Karpas-422 (cell line): ENCODE measurements at regions not wholly inside any gene's neighbourhood (a gene's known extent, or its start where the extent isn't known, plus 50 kb on each side); places are given as distances from the start of the nearest gene placed in this dataset.
"Not testable (repeated sequence)": the region's sequence is repeated elsewhere in the genome, so short reads cannot be mapped to it uniquely, and the experiment has no call there.

ENCODE experiments used
- DNase-seq: peaks from one replicate; pipeline ENCODE4 v3.0.0-alpha.2; 2015
- H2AFZ ChIP-seq: fragments of 200-600 bp; sonication (generic); 2 replicates; pipeline ENCODE4 v1.6.1; 2014; ENCODE audit warnings: antibody characterized with exemption, low read length, mixed read lengths
- H3K27ac ChIP-seq: fragments of 200-600 bp; sonication (generic); 2 replicates; pipeline ENCODE4 v1.5.1; 2014; ENCODE audit warnings: mild to moderate bottlenecking, low read length, moderate library complexity
- H3K27me3 ChIP-seq: fragments of 200-600 bp; sonication (generic); 2 replicates; pipeline ENCODE4 v1.6.1; 2014; ENCODE audit warnings: low read length, mixed read lengths
- H3K36me3 ChIP-seq: fragments of 200-600 bp; sonication (generic); 2 replicates; pipeline ENCODE4 v1.6.1; 2014; ENCODE audit warnings: low read length, mixed read lengths; ENCODE audit not compliant: insufficient read depth
- H3K4me1 ChIP-seq: fragments of 200-600 bp; sonication (generic); 2 replicates; pipeline ENCODE4 v1.6.1; 2014; ENCODE audit warnings: mild to moderate bottlenecking, low read length, mixed read lengths
- H3K4me2 ChIP-seq: fragments of 200-600 bp; sonication (generic); 2 replicates; pipeline ENCODE4 v1.6.1; 2014; ENCODE audit warnings: low read length, low read depth, mild to moderate bottlenecking; ENCODE audit not compliant: poor library complexity, severe bottlenecking
- H3K4me3 ChIP-seq: fragments of 200-600 bp; sonication (generic); 2 replicates; pipeline ENCODE4 v1.5.1; 2014; ENCODE audit warnings: mild to moderate bottlenecking, antibody characterized with exemption, low read length, mixed read lengths
- H3K79me2 ChIP-seq: fragments of 200-600 bp; sonication (generic); 2 replicates; pipeline ENCODE4 v1.6.1; 2014; ENCODE audit warnings: mild to moderate bottlenecking, low read length, mixed read lengths
- H3K9ac ChIP-seq: fragments of 200-600 bp; sonication (generic); 2 replicates; pipeline ENCODE4 v1.6.0; 2014; ENCODE audit warnings: low read length
- H3K9me2 ChIP-seq: fragments of 200-600 bp; sonication (generic), shearing (Covaris generic); replicated peaks from 2 replicates; pipeline ENCODE4 v1.6.0; 2014; ENCODE audit warnings: mild to moderate bottlenecking, low read length, moderate library complexity; ENCODE audit not compliant: insufficient read depth
- H3K9me3 ChIP-seq: fragments of 300-700, 200-600 bp; sonication (generic); 2 replicates; pipeline ENCODE4 v1.6.1; 2014; ENCODE audit warnings: low read length, mixed read lengths
- H4K20me1 ChIP-seq: fragments of 200-600 bp; sonication (generic); 2 replicates; pipeline ENCODE4 v1.6.1; 2014; ENCODE audit warnings: mild to moderate bottlenecking, antibody characterized with exemption, low read length, low read depth; ENCODE audit not compliant: insufficient read depth

DNA sequence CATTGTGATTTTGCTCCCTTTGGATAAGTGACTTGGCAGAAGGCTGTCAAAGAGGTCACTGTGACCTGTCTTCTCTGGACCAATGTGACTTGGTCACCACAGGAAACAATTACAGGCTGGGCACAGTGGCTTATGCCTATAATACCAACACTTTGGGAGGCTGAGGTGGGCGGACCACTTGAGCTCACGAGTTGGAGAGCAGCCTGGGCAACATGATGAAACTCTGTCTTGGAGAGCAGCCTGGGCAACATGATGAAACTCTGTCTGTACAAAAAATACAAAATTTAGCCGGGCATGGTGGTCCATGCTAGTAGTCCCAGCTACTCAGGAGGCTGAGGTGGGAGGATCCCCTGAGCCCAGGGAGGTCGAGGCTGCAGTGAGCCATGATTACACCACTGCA is 256.9 kb downstream of the FAM72C start:
- not testable (repeated sequence) for H2AFZ ChIP-seq, H3K9me3 ChIP-seq, H3K27me3 ChIP-seq, H3K9ac ChIP-seq, H3K4me2 ChIP-seq, H3K36me3 ChIP-seq, H4K20me1 ChIP-seq, H3K79me2 ChIP-seq, DNase-seq, H3K4me3 ChIP-seq, H3K27ac ChIP-seq, H3K9me2 ChIP-seq
- H3K4me1 ChIP-seq = peaks cover 29% of the 10 kb centered on the region

DNA sequence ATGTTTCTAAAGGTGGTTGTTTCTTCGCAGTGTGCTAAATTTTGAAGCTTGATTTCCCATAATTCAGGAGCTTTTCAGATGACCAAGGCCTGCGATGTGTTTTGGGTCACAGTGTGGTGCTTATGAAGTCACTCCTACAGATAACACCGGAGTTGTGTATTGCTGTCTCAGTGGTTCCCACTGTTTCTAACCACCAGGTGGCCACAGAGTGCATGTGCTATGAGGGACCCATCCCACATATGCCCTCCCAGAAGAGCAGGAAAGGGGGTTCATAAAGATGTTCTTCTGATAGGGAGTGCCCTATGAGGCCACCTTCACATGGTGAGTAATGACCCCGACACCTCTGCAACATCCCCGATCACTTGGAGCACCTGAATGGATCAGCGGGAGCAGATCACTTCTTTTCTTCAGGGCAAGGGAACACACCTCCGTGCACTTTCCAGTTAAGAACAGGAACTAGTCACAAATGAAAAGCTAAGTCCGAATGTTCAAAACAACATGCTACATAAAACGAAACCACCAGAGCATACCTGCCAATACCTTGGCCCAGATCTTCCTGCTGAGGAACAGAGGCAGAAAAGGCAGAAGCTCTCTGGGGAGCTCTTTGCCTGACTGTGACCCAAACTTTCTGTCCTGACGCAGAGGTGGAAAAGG is 262.1 kb downstream of the FAM72C start:
- H3K9me2 ChIP-seq, H4K20me1 ChIP-seq, H3K79me2 ChIP-seq, H3K27me3 ChIP-seq, H3K36me3 ChIP-seq, H3K9me3 ChIP-seq: not testable (repeated sequence)
- peak overlapping the region; percentile 28; the same call in 1 of the 2 replicates for H3K27ac ChIP-seq
- peak overlapping the region; percentile 74; the same call in 1 of the 2 replicates for H2AFZ ChIP-seq
- peak overlapping the region; percentile 40 for H3K9ac ChIP-seq
- DNase-seq = peak; percentile 83
- peaks cover 24% of the 10 kb centered on the region for H3K4me1 ChIP-seq
- H3K4me2 ChIP-seq = peak overlapping the region; percentile 64
- H3K4me3 ChIP-seq = peak overlapping the region; percentile 43; the same call in 1 of the 2 replicates

DNA sequence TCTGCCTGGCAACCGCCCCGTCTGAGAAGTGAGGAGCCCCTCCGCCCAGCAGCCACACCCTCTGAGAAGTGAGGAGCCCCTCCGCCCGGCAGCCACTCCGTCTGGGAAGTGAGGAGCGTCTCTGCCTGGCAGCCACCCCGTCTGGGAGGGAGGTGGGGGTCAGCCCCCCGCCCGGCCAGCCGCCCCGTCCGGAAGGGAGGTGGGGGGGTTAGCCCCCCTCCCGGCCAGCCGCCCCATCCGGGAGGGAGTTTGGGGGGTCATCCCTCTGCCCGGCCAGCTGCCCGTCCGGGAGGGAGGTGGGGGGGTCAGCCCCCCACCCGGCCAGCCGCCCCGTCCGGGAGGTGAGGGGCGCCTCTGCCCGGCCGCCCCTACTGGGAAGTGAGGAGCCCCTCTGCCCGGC is 269.0 kb downstream of the FAM72C start:
- H3K79me2 ChIP-seq, DNase-seq, H3K4me3 ChIP-seq, H3K4me2 ChIP-seq, H2AFZ ChIP-seq, H3K27me3 ChIP-seq, H3K9me3 ChIP-seq, H3K36me3 ChIP-seq, H3K9me2 ChIP-seq, H3K9ac ChIP-seq, H3K27ac ChIP-seq, H4K20me1 ChIP-seq: not testable (repeated sequence)
- H3K4me1 ChIP-seq = peaks cover 13% of the 10 kb centered on the region

DNA sequence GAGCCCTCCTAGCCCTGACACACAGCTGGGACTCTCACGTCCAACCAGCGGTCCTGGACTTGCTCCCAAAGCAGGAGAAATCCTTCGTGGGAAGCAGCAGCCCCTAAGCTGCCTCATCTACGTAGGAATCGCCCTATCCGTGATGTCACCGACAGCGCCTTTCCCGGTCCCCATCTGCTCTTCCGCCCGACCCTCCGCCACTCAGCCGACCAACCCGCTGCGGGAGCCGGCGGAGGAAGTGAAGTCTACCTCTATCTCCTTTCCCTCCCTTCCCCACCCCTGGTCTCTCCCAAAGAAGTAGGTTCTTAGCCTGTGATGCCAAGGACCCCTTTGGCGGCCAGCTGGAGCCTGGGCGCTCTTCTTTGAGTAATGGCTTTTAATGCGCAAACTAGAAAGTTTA is 272.1 kb downstream of the FAM72C start:
- Histone ChIP-seq H3K9ac (no peak overlapping the region), H3K4me1 (peaks cover 7% of the 10 kb centered on the region), H3K9me3 (no peaks in the 10 kb centered on the region), H3K4me3 (no peak overlapping the region), H3K36me3 (no peaks in the 10 kb centered on the region), H4K20me1 (no peaks in the 10 kb centered on the region), H3K79me2 (no peaks in the 10 kb centered on the region), H3K27ac (no peak overlapping the region), H3K9me2 (no peaks in the 10 kb centered on the region), H2AFZ (no peak overlapping the region), H3K4me2 (no peak overlapping the region), H3K27me3 (no peaks in the 10 kb centered on the region)
- no peak for DNase-seq

DNA sequence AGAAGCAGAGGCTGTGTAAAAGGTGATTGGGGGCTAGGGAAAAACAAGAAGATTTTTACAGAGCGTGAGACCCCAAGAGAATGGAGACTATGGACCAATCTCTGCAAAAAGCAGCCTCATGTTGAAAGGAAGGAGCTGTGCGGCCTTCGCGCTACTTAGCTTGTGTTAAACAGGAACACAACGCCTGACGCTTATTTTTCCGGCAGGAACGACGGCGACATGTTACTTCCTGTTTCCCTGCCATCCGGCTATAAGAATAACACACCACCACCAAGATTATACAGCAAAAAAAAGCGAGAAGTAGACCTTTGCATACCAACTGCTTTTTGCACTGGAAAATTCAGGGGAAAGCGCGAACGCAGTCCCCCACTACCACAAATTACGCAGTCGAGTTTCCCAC is 272.7 kb downstream of the FAM72C start:
- no peaks in the 10 kb centered on the region for H3K9me3 ChIP-seq

DNA sequence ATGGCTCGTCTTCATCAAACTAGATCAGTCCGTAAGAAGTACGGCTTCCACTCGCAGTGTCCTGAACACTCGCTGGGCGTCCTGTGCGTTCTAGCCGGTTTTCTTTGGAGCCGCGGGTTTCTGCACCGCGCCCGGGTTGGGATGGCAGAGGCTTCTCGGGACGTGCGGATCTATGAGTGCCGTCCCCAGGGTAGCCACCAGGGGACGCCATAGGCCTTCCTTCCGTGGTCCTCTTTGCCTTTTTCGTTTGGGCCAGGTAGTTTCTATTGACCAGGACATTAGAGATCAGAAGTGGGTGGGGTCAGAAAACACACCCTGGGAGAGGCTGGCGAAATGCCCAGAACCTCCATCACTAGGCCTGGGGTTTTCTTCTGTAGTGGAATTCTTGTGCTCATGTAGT is 273.8 kb downstream of the FAM72C start:
- H4K20me1 ChIP-seq = no peaks in the 10 kb centered on the region
- H3K4me1 ChIP-seq = peaks cover 7% of the 10 kb centered on the region
- no peak overlapping the region for H3K4me3 ChIP-seq
- no peak overlapping the region for H3K27ac ChIP-seq
- peak; percentile 87 for DNase-seq
- peak overlapping the region; percentile 44 for H3K4me2 ChIP-seq
- no peaks in the 10 kb centered on the region for H3K27me3 ChIP-seq
- no peaks in the 10 kb centered on the region for H3K36me3 ChIP-seq
- H3K9me3 ChIP-seq = no peaks in the 10 kb centered on the region
- H3K9ac ChIP-seq = no peak overlapping the region
- no peak overlapping the region for H2AFZ ChIP-seq
- H3K9me2 ChIP-seq = no peaks in the 10 kb centered on the region
- no peaks in the 10 kb centered on the region for H3K79me2 ChIP-seq

More for the DNA sequence above, 272.7 kb downstream of the FAM72C start:
- Histone ChIP-seq H3K4me3 (no peak overlapping the region), H3K36me3 (no peaks in the 10 kb centered on the region), H3K79me2 (no peaks in the 10 kb centered on the region), H3K9ac (no peak overlapping the region), H3K27ac (no peak overlapping the region), H3K27me3 (no peaks in the 10 kb centered on the region), H3K4me2 (no peak overlapping the region), H2AFZ (no peak overlapping the region), H3K9me2 (no peaks in the 10 kb centered on the region), H3K4me1 (peaks cover 7% of the 10 kb centered on the region), H4K20me1 (no peaks in the 10 kb centered on the region)
- DNase-seq = no peak

DNA sequence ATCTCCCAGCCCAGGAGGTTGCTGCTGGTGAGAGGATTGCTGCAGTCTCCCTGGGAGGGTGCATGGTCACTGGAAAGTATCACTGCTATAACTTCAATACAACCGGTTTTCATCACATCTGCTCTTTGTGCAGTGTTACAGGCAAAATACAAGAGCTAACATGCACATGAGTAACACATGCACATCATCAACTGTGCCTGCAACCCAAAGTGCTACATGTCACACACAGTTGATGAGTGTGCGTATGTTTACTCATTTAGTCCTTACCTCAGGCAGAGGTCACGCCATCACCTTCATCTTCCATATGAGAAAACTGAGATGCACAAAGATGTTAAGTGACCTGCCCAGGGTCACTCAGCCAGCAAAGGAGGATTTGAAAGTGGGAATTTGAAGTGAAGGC is 277.7 kb downstream of the FAM72C start:
- H3K4me3 ChIP-seq = no peak overlapping the region
- H3K4me2 ChIP-seq = no peak overlapping the region
- H3K9me2 ChIP-seq = no peaks in the 10 kb centered on the region
- no peaks in the 10 kb centered on the region for H3K36me3 ChIP-seq
- no peaks in the 10 kb centered on the region for H4K20me1 ChIP-seq
- H3K27ac ChIP-seq = no peak overlapping the region
- no peak overlapping the region for H2AFZ ChIP-seq
- DNase-seq = no peak
- H3K79me2 ChIP-seq = no peaks in the 10 kb centered on the region
- H3K27me3 ChIP-seq = no peaks in the 10 kb centered on the region
- H3K9me3 ChIP-seq = no peaks in the 10 kb centered on the region
- no peak overlapping the region for H3K9ac ChIP-seq
- peaks cover 7% of the 10 kb centered on the region for H3K4me1 ChIP-seq

DNA sequence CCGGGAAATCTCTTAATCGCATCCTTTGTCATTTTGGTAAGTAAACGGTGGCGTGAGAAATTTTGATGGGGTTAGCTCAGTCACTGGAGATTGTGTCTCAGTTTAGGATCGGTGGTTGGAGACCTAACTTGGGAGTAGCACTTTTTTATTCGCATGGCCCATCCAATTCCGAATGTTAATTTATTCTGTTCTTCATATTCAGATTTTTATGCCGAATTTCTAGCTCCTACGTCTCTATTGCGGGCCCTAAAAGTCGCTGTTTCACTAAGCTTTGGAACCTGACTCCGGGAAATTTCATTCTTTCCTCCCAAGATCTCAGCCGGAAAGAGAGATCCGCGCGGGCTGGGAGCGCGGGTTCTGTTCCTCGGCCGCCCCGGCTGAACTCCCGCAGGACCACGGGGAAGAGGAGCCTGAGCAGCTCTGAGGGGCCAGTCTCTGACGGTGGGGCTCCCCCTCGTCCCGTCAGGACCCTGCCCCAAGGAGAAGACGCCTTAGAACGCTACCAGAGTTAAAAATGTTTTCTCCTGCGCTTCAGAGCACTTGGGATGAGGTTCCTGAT is 279.7 kb downstream of the FAM72C start:
- H3K9me2 ChIP-seq = no peaks in the 10 kb centered on the region
- H3K4me1 ChIP-seq = no peaks in the 10 kb centered on the region
- H3K4me2 ChIP-seq = no peak overlapping the region
- no peak overlapping the region for H2AFZ ChIP-seq
- no peaks in the 10 kb centered on the region for H3K27me3 ChIP-seq
- H3K9ac ChIP-seq = no peak overlapping the region
- no peak overlapping the region for H3K4me3 ChIP-seq
- no peaks in the 10 kb centered on the region for H3K36me3 ChIP-seq
- no peaks in the 10 kb centered on the region for H3K9me3 ChIP-seq
- no peak for DNase-seq
- no peaks in the 10 kb centered on the region for H4K20me1 ChIP-seq
- H3K79me2 ChIP-seq = no peaks in the 10 kb centered on the region
- H3K27ac ChIP-seq = no peak overlapping the region
